ENCODE measurements at regions not wholly inside any gene's neighbourhood (a gene's known extent, or its start where the extent isn't known, plus 50 kb on each side); places are given as distances from the start of the nearest gene placed in this dataset.
"Not testable (repeated sequence)": the region's sequence is repeated elsewhere in the genome, so short reads cannot be mapped to it uniquely, and the experiment has no call there.

DNA sequence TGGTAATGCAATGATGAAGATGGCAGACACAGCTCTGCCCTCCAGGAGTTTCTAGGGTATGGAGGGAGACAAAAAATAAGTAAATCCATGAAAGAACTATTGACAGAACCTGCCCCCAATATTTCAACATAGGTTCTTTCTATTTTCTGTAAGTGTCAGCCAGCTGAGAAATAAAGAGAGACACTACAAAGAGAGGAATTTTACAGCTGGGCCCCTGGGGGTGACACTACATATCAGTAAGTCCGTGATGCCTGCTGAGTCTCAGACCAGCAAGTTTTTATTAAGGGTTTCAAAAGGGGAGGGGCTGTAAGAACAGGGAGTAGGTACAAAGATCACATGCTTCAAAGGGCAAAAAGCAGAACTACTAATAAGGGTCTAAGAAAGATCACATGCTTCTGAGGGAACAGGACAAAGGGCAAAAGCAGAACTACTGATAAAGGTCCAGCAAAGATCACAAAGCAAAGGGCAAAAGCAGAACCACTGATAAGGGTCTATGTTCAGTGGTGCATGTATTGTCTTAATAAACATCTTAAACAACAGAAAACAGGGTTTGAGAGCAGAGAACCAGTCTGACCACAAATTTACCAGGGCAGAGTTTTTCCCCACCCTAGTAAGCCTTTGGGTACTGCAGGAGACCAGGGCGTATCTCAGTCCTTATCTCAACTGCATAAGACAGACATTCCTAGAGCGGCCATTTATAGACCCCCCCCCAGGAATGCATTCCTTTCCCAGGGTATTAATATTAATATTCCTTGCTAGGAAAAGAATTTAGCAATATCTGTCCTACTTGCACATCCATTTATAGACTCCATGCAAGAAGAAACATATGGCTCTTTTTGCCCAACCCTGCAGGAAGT, 119.0 kb upstream of the KRTAP5-11 start:
- TF ChIP-seq POLR2A (IDR thresholded peaks at IDR 0.05): not testable (repeated sequence)
- TF ChIP-seq, protein P1, sequence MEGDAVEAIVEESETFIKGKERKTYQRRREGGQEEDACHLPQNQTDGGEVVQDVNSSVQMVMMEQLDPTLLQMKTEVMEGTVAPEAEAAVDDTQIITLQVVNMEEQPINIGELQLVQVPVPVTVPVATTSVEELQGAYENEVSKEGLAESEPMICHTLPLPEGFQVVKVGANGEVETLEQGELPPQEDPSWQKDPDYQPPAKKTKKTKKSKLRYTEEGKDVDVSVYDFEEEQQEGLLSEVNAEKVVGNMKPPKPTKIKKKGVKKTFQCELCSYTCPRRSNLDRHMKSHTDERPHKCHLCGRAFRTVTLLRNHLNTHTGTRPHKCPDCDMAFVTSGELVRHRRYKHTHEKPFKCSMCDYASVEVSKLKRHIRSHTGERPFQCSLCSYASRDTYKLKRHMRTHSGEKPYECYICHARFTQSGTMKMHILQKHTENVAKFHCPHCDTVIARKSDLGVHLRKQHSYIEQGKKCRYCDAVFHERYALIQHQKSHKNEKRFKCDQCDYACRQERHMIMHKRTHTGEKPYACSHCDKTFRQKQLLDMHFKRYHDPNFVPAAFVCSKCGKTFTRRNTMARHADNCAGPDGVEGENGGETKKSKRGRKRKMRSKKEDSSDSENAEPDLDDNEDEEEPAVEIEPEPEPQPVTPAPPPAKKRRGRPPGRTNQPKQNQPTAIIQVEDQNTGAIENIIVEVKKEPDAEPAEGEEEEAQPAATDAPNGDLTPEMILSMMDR (IDR thresholded peaks at IDR 0.05): not testable (repeated sequence)
